ENCODE measurements at regions not wholly inside any gene's neighbourhood (a gene's known extent, or its start where the extent isn't known, plus 50 kb on each side); places are given as distances from the start of the nearest gene placed in this dataset.

GRCh38 chr10:33861016-33861704 is 526.7 kb upstream of the NRP1 start:
- TF ChIP-seq CTCF (IDR thresholded peaks at IDR 0.05) (no peak), EZH2 (IDR thresholded peaks at IDR 0.05; ENCODE audit: borderline replicate concordance, insufficient read depth, low read depth, low read length, poor library complexity, severe bottlenecking) (no peak)

Data from B cell (primary cell).